Gastroesophageal sphincter (tissue), 4 donors: ENCODE measurements at regions not wholly inside any gene's neighbourhood (a gene's known extent, or its start where the extent isn't known, plus 50 kb on each side); places are given as distances from the start of the nearest gene placed in this dataset.
"Not testable (repeated sequence)": the region's sequence is repeated elsewhere in the genome, so short reads cannot be mapped to it uniquely, and the experiment has no call there.

Experiments
- ATAC-seq: fragments of 150-250 bp; one replicate; pipeline ENCODE4 v1.9.1; 2016; ENCODE audit warnings: mild to moderate bottlenecking, moderate library complexity
- H3K27ac ChIP-seq, 4 donors: fragments of 200-600 bp; sonication (generic) in 3 of 4; 1 replicate in 3 of 4; 2 replicates in 1 of 4; pipeline ENCODE4 v1.5.1; 2016 to 2019
- H3K27me3 ChIP-seq: fragments of 200-600 bp; sonication (generic); one replicate; pipeline ENCODE4 v1.5.1; 2019
- H3K36me3 ChIP-seq, 2 donors: fragments of 200-600 bp; sonication (generic); one replicate each; pipeline ENCODE4 v1.5.1; 2019; ENCODE audit warnings: control low read depth in 1 of 2
- H3K4me1 ChIP-seq, 3 donors: fragments of 200-600 bp; sonication (generic); 1 replicate in 2 of 3; 2 replicates in 1 of 3; pipeline ENCODE4 v1.5.1; 2016 to 2019; ENCODE audit warnings: control low read depth in 2 of 3
- H3K4me3 ChIP-seq, 2 donors: fragments of 200-600 bp; sonication (generic); one replicate each; pipeline ENCODE4 v1.5.1; 2019; ENCODE audit warnings: mild to moderate bottlenecking in 1 of 2, moderate library complexity in 1 of 2
- H3K9me3 ChIP-seq, 3 donors: fragments of 200-600 bp; sonication (generic); one replicate each; pipeline ENCODE4 v1.5.1; 2017 to 2019; ENCODE audit warnings: control low read depth in 2 of 3
- CTCF ChIP-seq, 4 experiments: fragments of 200-600 bp in 2 of 4; fragments of 450-650 bp in 2 of 4; sonication (generic) in 1 of 4; IDR thresholded peaks; one replicate each; pipeline ENCODE4 v1.5.1; 2017 to 2019; ENCODE audit warnings: antibody characterized with exemption in 4 of 4, mild to moderate bottlenecking in 2 of 4, moderate library complexity in 2 of 4
- EP300 ChIP-seq: sonication (generic); formaldehyde crosslinking; IDR thresholded peaks from one replicate; pipeline ENCODE4 v1.6.1; 2017; ENCODE audit warnings: antibody characterized with exemption, mild to moderate bottlenecking
- POLR2A ChIP-seq, 2 donors: fragments of 450-650 bp; IDR thresholded peaks; one replicate each; pipeline ENCODE4 v1.6.1; 2017; ENCODE audit warnings: antibody characterized with exemption in 2 of 2, mild to moderate bottlenecking in 2 of 2, moderate library complexity in 1 of 2
- POLR2AphosphoS5 ChIP-seq: sonication (generic); formaldehyde crosslinking; IDR thresholded peaks from one replicate; pipeline ENCODE4 v1.6.1; 2017; ENCODE audit warnings: antibody characterized with exemption
- WGBS, 2 donors: methylation state at CpG; one replicate each; pipeline ENCODE4 v1.1.5; 2018; ENCODE audit warnings: low coverage in 1 of 2; 5-methylcytosine and 5-hydroxymethylcytosine counted together

- WGBS, 2 donors = 71 to 100% methylated on average over 1 of the region's 1 CpG
- TF ChIP-seq POLR2A (IDR thresholded peaks at IDR 0.05) (no peak), POLR2AphosphoS5 (no peak), CTCF (IDR thresholded peaks at IDR 0.05) (no peak), EP300 (no peak)
These were observed 247.7 kb downstream of the PDCD6IP start for GRCh38 chr3:34046154-34046553.

GRCh38 chr3:34053626-34054025, 255.2 kb downstream of the PDCD6IP start:
- no peak for TF ChIP-seq CTCF (IDR thresholded peaks at IDR 0.05)
- no peak for TF ChIP-seq POLR2AphosphoS5
- no peak for TF ChIP-seq EP300
- no peak for TF ChIP-seq POLR2A (IDR thresholded peaks at IDR 0.05)
- WGBS, 2 donors = 49 to 73% methylated on average over 3 of the region's 3 CpGs
- ATAC-seq = no peak
- H3K9me3 ChIP-seq = no peaks in the 10 kb centered on the region
- no peaks in the 10 kb centered on the region for H3K36me3 ChIP-seq
- no peaks in the 10 kb centered on the region for H3K4me1 ChIP-seq
- H3K27ac ChIP-seq = no peak overlapping the region
- H3K27me3 ChIP-seq = no peaks in the 10 kb centered on the region
- H3K4me3 ChIP-seq = no peak overlapping the region

More at GRCh38 chr3:34046154-34046553, 247.7 kb downstream of the PDCD6IP start:
- Histone ChIP-seq H3K9me3 (no peaks in the 10 kb centered on the region), H3K36me3 (no peaks in the 10 kb centered on the region), H3K4me1 (peaks cover 0 to 17% (median 3%) of the 10 kb centered on the region in 3 donors), H3K4me3 (no peak overlapping the region), H3K27ac (no peak overlapping the region), H3K27me3 (no peaks in the 10 kb centered on the region)
- ATAC-seq = no peak

GRCh38 chr3:34056181-34056910, 257.9 kb downstream of the PDCD6IP start:
- no peaks in the 10 kb centered on the region for H3K9me3 ChIP-seq
- TF ChIP-seq POLR2AphosphoS5 (no peak), CTCF (IDR thresholded peaks at IDR 0.05) (no peak), EP300 (no peak), POLR2A (IDR thresholded peaks at IDR 0.05) (no peak)
- H3K4me3 ChIP-seq = no peak overlapping the region
- no peaks in the 10 kb centered on the region for H3K27me3 ChIP-seq
- no peak overlapping the region for H3K27ac ChIP-seq
- 85 to 88% methylated on average over 3 of the region's 3 CpGs for WGBS, 2 donors
- ATAC-seq = no peak
- H3K36me3 ChIP-seq = no peaks in the 10 kb centered on the region
- H3K4me1 ChIP-seq = no peaks in the 10 kb centered on the region

GRCh38 chr3:34056951-34057390, 258.5 kb downstream of the PDCD6IP start:
- no peaks in the 10 kb centered on the region for H3K36me3 ChIP-seq
- no peak overlapping the region for H3K27ac ChIP-seq
- no peaks in the 10 kb centered on the region for H3K27me3 ChIP-seq
- WGBS, 2 donors = 80 to 92% methylated on average over 2 to 3 of the region's 3 CpGs
- no peak overlapping the region for H3K4me3 ChIP-seq
- no peaks in the 10 kb centered on the region for H3K4me1 ChIP-seq
- H3K9me3 ChIP-seq = no peaks in the 10 kb centered on the region
- TF ChIP-seq EP300 (no peak), CTCF (IDR thresholded peaks at IDR 0.05) (no peak), POLR2A (IDR thresholded peaks at IDR 0.05) (no peak), POLR2AphosphoS5 (no peak)
- ATAC-seq = no peak

GRCh38 chr3:34060995-34061394, 262.6 kb downstream of the PDCD6IP start:
- H3K27ac ChIP-seq, H3K36me3 ChIP-seq, ATAC-seq, H3K27me3 ChIP-seq, H3K4me3 ChIP-seq, H3K9me3 ChIP-seq, H3K4me1 ChIP-seq: not testable (repeated sequence)
- WGBS, 2 donors = 67% methylated on average over 1 of the region's 1 CpG; no CpG with 5 or more reads in 1 of the 2 donors
